PC-3 (cell line): ENCODE measurements at regions not wholly inside any gene's neighbourhood (a gene's known extent, or its start where the extent isn't known, plus 50 kb on each side); places are given as distances from the start of the nearest gene placed in this dataset.

Experiments used
- CTCF ChIP-seq: fragments of 300-600 bp; sonication (generic); conservative IDR thresholded peaks from 2 replicates; pipeline ENCODE4 v1.5.1; 2017; ENCODE audit warnings: antibody characterized with exemption, low read depth, mild to moderate bottlenecking, low read length
- EZH2 ChIP-seq: fragments of 300-600 bp; sonication (generic); IDR thresholded peaks from one replicate; pipeline ENCODE4 v1.6.1; 2017; ENCODE audit warnings: antibody characterized with exemption, mild to moderate bottlenecking, low read length; ENCODE audit not compliant: unreplicated experiment

GRCh38 chr16:77499373-77500285 is 64.8 kb upstream of the ADAMTS18 start:
- TF ChIP-seq CTCF, result no peak
- TF ChIP-seq EZH2, result no peak
